Kidney epithelial cell (primary cell): ENCODE measurements at regions not wholly inside any gene's neighbourhood (a gene's known extent, or its start where the extent isn't known, plus 50 kb on each side); places are given as distances from the start of the nearest gene placed in this dataset.
"Not testable (repeated sequence)": the region's sequence is repeated elsewhere in the genome, so short reads cannot be mapped to it uniquely, and the experiment has no call there.

Experiments used
- DNase-seq: peaks from one replicate; pipeline ENCODE4 v3.0.0-alpha.2; 2010; ENCODE audit warnings: low read depth
- H3K27me3 ChIP-seq: 2 replicates; pipeline ENCODE4 v1.6.0; 2011; ENCODE audit warnings: low read length; ENCODE audit not compliant: control insufficient read depth, insufficient read depth
- H3K36me3 ChIP-seq: 2 replicates; pipeline ENCODE4 v1.5.1; 2011; ENCODE audit warnings: low read length; ENCODE audit not compliant: control insufficient read depth, insufficient read depth
- H3K4me3 ChIP-seq: 2 replicates; pipeline ENCODE4 v1.5.1; 2011; ENCODE audit warnings: low read depth, mild to moderate bottlenecking, control low read depth, low read length
- CTCF ChIP-seq: IDR thresholded peaks from 2 replicates; pipeline ENCODE4 v1.5.1; 2011; ENCODE audit warnings: mild to moderate bottlenecking, moderate library complexity, low read length, control low read depth, inconsistent platforms; ENCODE audit not compliant: insufficient read depth, poor library complexity, severe bottlenecking

- no peak for TF ChIP-seq CTCF
- no peak overlapping the region for H3K4me3 ChIP-seq
- no peaks in the 10 kb centered on the region for H3K36me3 ChIP-seq
- no peaks in the 10 kb centered on the region for H3K27me3 ChIP-seq
- DNase-seq, result no peak
These were observed 536.3 kb upstream of the HTR2C start for GRCh38 chrX:114047558-114047957.

DNA sequence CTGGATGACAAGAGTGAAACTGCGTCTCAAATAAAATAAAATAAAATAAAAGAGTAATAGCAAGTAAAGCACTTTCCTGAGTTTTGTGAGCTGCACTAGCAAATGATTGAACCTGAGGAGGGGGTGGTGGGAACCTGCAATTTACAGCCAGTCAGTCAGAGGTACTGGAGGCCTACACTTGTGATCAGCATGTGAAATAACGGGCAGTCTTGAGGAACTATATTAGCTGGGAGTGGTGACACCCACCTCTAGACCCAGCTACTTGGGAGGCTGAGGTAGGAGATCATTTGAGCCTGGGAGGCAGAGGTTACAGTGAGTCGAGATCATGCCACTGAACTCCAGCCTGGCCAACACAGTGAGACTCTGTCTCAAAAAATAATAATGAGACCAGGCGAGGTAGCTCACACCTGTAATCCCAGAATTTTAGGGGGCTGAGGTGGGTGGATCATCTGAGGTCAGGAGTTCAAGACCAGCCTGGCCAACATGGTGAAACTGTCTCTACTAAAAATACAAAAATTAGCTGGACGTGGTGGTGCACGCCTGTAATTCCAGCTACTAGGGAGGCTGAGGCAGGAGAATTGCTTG lies 537.1 kb upstream of the HTR2C start:
- Histone ChIP-seq H3K27me3 (no peaks in the 10 kb centered on the region), H3K36me3 (no peaks in the 10 kb centered on the region), H3K4me3 (no peak overlapping the region)
- no peak for DNase-seq
- TF ChIP-seq CTCF, result no peak

- H3K27me3 ChIP-seq, H3K4me3 ChIP-seq, DNase-seq, H3K36me3 ChIP-seq: not testable (repeated sequence)
These were observed 542.4 kb upstream of the HTR2C start for GRCh38 chrX:114041470-114041869.

DNA sequence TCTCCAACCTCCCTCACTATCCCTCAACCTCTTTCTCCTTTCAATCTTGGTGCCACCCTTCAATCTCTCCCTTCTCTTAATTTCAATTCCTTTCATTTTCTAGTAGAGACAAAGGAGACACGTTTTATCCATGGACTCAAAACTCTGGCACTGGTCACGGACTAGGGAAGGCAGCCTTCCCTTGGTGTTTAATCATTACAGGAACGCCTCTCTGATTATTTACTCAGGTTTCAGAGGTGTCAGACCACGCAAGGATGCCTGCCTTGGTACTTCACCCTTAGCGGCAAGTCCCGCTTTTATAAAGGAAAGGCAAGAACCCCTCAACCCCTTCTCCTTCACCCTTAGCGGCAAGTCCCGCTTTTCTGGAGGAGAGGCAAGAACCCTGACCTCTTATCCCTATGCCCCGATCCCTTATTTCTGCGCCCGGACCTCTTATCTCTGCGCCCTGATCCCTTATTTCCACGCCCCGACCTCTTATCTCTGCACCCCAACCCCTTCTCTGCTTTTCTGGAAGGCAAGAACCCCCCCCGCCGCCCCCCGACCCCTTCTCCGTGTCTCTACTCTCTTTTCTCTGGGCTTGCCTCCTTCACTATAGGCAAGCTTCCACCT lies 543.1 kb upstream of the HTR2C start:
- not testable (repeated sequence) for H3K36me3 ChIP-seq, DNase-seq, H3K27me3 ChIP-seq, H3K4me3 ChIP-seq

GRCh38 chrX:114040111-114040510 lies 543.8 kb upstream of the HTR2C start:
- DNase-seq, H3K27me3 ChIP-seq, H3K4me3 ChIP-seq, H3K36me3 ChIP-seq: not testable (repeated sequence)

DNA sequence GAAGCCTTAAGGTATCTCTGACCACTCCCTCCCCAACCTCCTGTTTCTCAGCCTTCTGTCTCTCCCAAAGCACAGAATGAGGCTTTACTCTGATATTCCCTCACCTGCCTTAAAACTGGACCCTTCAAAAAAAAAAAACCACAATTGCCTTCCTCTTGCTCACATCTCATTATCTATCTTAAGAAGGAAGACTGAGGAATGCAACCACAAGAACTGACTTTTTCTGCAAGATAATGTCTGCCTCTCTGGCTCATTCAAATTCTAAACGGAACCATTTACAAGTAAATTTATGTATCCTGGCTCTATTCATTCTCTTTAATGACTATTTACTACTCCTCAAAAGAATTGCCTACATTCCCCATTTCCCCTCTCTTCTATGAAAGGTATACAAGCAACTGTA lies 545.5 kb upstream of the HTR2C start:
- no peaks in the 10 kb centered on the region for H3K36me3 ChIP-seq
- no peaks in the 10 kb centered on the region for H3K27me3 ChIP-seq
- H3K4me3 ChIP-seq, result no peak overlapping the region
- no peak for DNase-seq
- TF ChIP-seq CTCF, result no peak

DNA sequence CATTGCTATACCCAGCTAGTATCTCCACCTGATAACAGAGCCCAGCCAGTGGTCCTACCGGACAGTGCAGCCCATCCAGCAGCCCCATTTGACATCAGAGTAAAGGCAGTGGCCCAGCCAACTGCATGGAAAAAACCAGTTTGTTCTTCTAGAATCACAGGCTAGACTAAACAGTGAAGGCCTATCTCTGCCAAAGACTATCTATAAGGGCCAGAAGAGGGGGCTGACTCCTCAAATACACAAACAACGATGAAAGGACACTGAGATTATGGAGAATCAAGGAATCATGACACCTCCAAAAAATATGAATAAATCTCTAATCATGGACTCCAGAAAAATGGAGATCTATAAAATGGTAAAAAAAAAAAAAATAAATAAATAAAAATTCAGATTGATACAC lies 546.4 kb upstream of the HTR2C start:
- no peaks in the 10 kb centered on the region for H3K27me3 ChIP-seq
- no peak for TF ChIP-seq CTCF

More for the DNA sequence above, 546.4 kb upstream of the HTR2C start:
- DNase-seq, result no peak
- Histone ChIP-seq H3K36me3 (no peaks in the 10 kb centered on the region), H3K4me3 (no peak overlapping the region)
